ENCODE measurements at regions not wholly inside any gene's neighbourhood (a gene's known extent, or its start where the extent isn't known, plus 50 kb on each side); places are given as distances from the start of the nearest gene placed in this dataset.

GRCh38 chr15:81569286-81570080, 195.5 kb upstream of the TMC3 start:
- DNase-seq: no peak

GRCh38 chr15:81567924-81568323, 193.9 kb upstream of the TMC3 start:
- no peak for DNase-seq

GRCh38 chr15:81562986-81563385, 189.0 kb upstream of the TMC3 start:
- no peak for DNase-seq

GRCh38 chr15:81560405-81560804, 186.4 kb upstream of the TMC3 start:
- no peak for DNase-seq

- no peak for DNase-seq
Observed at GRCh38 chr15:81558056-81558455, 184.0 kb upstream of the TMC3 start.

- no peak for DNase-seq
Observed at GRCh38 chr15:81555346-81555745, 181.3 kb upstream of the TMC3 start.

- DNase-seq: no peak
Observed at GRCh38 chr15:81548365-81549130, 174.5 kb upstream of the TMC3 start.

- no peak for DNase-seq
Observed at GRCh38 chr15:81547521-81548132, 173.6 kb upstream of the TMC3 start.

- no peak for DNase-seq
Observed at GRCh38 chr15:81544385-81544784, 170.4 kb upstream of the TMC3 start.

GRCh38 chr15:81540909-81541308, 166.9 kb upstream of the TMC3 start:
- DNase-seq: no peak

- no peak for DNase-seq
Observed at GRCh38 chr15:81536356-81536755, 162.3 kb upstream of the TMC3 start.

GRCh38 chr15:81534124-81534523, 160.1 kb upstream of the TMC3 start:
- DNase-seq: no peak

- DNase-seq: no peak
Observed at GRCh38 chr15:81532001-81532400, 158.0 kb upstream of the TMC3 start.

GRCh38 chr15:81531109-81531592, 157.1 kb upstream of the TMC3 start:
- DNase-seq: no peak

- DNase-seq: no peak
Observed at GRCh38 chr15:81530271-81530691, 156.3 kb upstream of the TMC3 start.

GRCh38 chr15:81529481-81529880, 155.5 kb upstream of the TMC3 start:
- DNase-seq: no peak

- no peak for DNase-seq
Observed at GRCh38 chr15:81526029-81526428, 152.0 kb upstream of the TMC3 start.

- DNase-seq: no peak
Observed at GRCh38 chr15:81524496-81524895, 150.5 kb upstream of the TMC3 start.

GRCh38 chr15:81523867-81524266, 149.9 kb upstream of the TMC3 start:
- no peak for DNase-seq

- DNase-seq: no peak
Observed at GRCh38 chr15:81520480-81520879, 146.5 kb upstream of the TMC3 start.

GRCh38 chr15:81516461-81516860, 142.4 kb upstream of the TMC3 start:
- DNase-seq: no peak

GRCh38 chr15:81516012-81516411, 142.0 kb upstream of the TMC3 start:
- DNase-seq: no peak

- no peak for DNase-seq
Observed at GRCh38 chr15:81514725-81515124, 140.7 kb upstream of the TMC3 start.

GRCh38 chr15:81511138-81511537, 137.1 kb upstream of the TMC3 start:
- DNase-seq: no peak

Measured in RPMI8226 (cell line).